B cell (primary cell): ENCODE measurements at regions not wholly inside any gene's neighbourhood (a gene's known extent, or its start where the extent isn't known, plus 50 kb on each side); places are given as distances from the start of the nearest gene placed in this dataset.

ENCODE experiments used
- ATAC-seq: fragments of 200-7000 bp; cut with Tn5 transposase; one replicate; pipeline ENCODE4 v1.10.0; 2021; ENCODE audit warnings: low read depth, mild to moderate bottlenecking, moderate number of reproducible peaks, moderate library complexity
- CTCF ChIA-PET: fragments of 350-600 bp; sonication (Branson Sonifier 250); formaldehyde crosslinking; loops from one replicate; lab custom pipeline; 2021; ENCODE audit warnings: antibody characterized with exemption, inconsistent platforms; lab: Charles Lee
- POLR2A ChIA-PET: fragments of 350-600 bp; sonication (Branson Sonifier 250); formaldehyde crosslinking; loops from one replicate; lab custom pipeline; 2021; ENCODE audit warnings: antibody characterized with exemption; lab: Charles Lee
- DNase-seq: peaks from one replicate; pipeline ENCODE4 v3.0.0; 2013
- H2AFZ ChIP-seq: 2 replicates; pipeline ENCODE4 v1.6.1; 2012; ENCODE audit warnings: mild to moderate bottlenecking, low read depth, low read length; ENCODE audit not compliant: insufficient read depth, poor library complexity, severe bottlenecking
- H3K27ac ChIP-seq, 2 donors: 1 replicate in 1 of 2; 2 replicates in 1 of 2; pipeline ENCODE4 v1.5.1; 2012 to 2013; ENCODE audit warnings: low read length in 2 of 2, mild to moderate bottlenecking in 2 of 2, moderate library complexity in 1 of 2
- H3K27me3 ChIP-seq, 4 experiments: fragments of 200-600 bp in 1 of 4; sonication (generic) in 1 of 4; replicated peaks in 1 of 4; 1 replicate in 2 of 4; 2 replicates in 2 of 4; pipeline versions ENCODE4 v1.6.1 to v1.7.0; 2013 to 2016; ENCODE audit warnings: low read length in 3 of 4, mild to moderate bottlenecking in 2 of 4, mixed read lengths in 1 of 4, moderate library complexity in 1 of 4; ENCODE audit not compliant: insufficient read depth in 4 of 4, control insufficient read depth in 3 of 4; ENCODE audit errors: control extremely low read depth in 1 of 4
- H3K36me3 ChIP-seq, 2 experiments: replicated peaks in 1 of 2; 1 replicate in 1 of 2; 2 replicates in 1 of 2; pipeline versions ENCODE4 v1.6.1 to v1.7.1; 2013; ENCODE audit warnings: low read length in 1 of 2; ENCODE audit not compliant: insufficient read depth in 2 of 2, control insufficient read depth in 1 of 2; ENCODE audit errors: control extremely low read depth in 1 of 2, extremely low read depth in 1 of 2
- H3K4me1 ChIP-seq, 2 donors: fragments of 200-600 bp in 1 of 2; sonication (generic) in 1 of 2; 1 replicate in 1 of 2; 2 replicates in 1 of 2; pipeline versions ENCODE4 v1.5.1 to v1.6.1; 2013 to 2017; ENCODE audit warnings: low read length in 2 of 2; ENCODE audit not compliant: control insufficient read depth in 2 of 2, insufficient read depth in 2 of 2
- H3K4me2 ChIP-seq: replicated peaks from 2 replicates; pipeline ENCODE3; 2012; ENCODE audit warnings: mild to moderate bottlenecking, low read depth, low read length; ENCODE audit not compliant: poor library complexity, severe bottlenecking
- H3K4me3 ChIP-seq, 5 experiments: fragments of 200-600 bp in 1 of 5; sonication (generic) in 1 of 5; 1 replicate in 3 of 5; 2 replicates in 2 of 5; pipeline versions ENCODE4 v1.5.1 to v1.7.0; 2011 to 2016; ENCODE audit warnings: low read length in 4 of 5, mild to moderate bottlenecking in 4 of 5, low read depth in 2 of 5, control low read depth in 1 of 5, moderate library complexity in 1 of 5; ENCODE audit not compliant: insufficient read depth in 1 of 5; ENCODE audit errors: control extremely low read depth in 1 of 5, extremely low read depth in 1 of 5
- H3K79me2 ChIP-seq: fragments of 200-600 bp; sonication (generic); one replicate; pipeline ENCODE4 v1.6.0; 2016; ENCODE audit warnings: low read length; ENCODE audit not compliant: control insufficient read depth, insufficient read depth
- H3K9ac ChIP-seq: fragments of 200-600 bp; sonication (generic); 2 replicates; pipeline ENCODE4 v1.6.1; 2017; ENCODE audit warnings: mild to moderate bottlenecking, low read length, moderate library complexity
- H3K9me3 ChIP-seq, 3 donors: one replicate each; pipeline versions ENCODE4 v1.6.1 to v1.7.1; 2013; ENCODE audit warnings: low read length in 2 of 3; ENCODE audit not compliant: control insufficient read depth in 2 of 3, insufficient read depth in 1 of 3; ENCODE audit errors: control extremely low read depth in 1 of 3
- H4K20me1 ChIP-seq: 2 replicates; pipeline ENCODE4 v1.6.0; 2012; ENCODE audit warnings: mild to moderate bottlenecking, low read length; ENCODE audit not compliant: insufficient read depth, control insufficient read depth, poor library complexity, severe bottlenecking
- H3K27ac Mint-ChIP-seq: one replicate; pipeline ENCODE4 v1.8.0; 2021; ENCODE audit warnings: mixed read lengths
- H3K27me3 Mint-ChIP-seq: one replicate; pipeline ENCODE4 v1.8.0; 2021; ENCODE audit warnings: mixed read lengths
- H3K4me1 Mint-ChIP-seq: one replicate; pipeline ENCODE4 v1.8.0; 2021; ENCODE audit warnings: mixed read lengths
- H3K4me3 Mint-ChIP-seq: one replicate; pipeline ENCODE4 v1.8.0; 2021; ENCODE audit warnings: mixed read lengths
- H3K9me3 Mint-ChIP-seq: one replicate; pipeline ENCODE4 v1.8.0; 2022; ENCODE audit warnings: mixed read lengths; ENCODE audit not compliant: insufficient read depth
- CTCF ChIP-seq: fragments of 200-600 bp; IDR thresholded peaks from one replicate; pipeline ENCODE4 v1.8.0; 2022; ENCODE audit warnings: antibody characterized with exemption, mild to moderate bottlenecking
- EZH2 ChIP-seq: IDR thresholded peaks from 2 replicates; pipeline ENCODE4 v1.6.1; 2012; ENCODE audit warnings: borderline replicate concordance, low read depth, mild to moderate bottlenecking, moderate library complexity, low read length; ENCODE audit not compliant: insufficient read depth, poor library complexity, severe bottlenecking
- WGBS: methylation state at CpG from one replicate; pipeline ENCODE4 v1.1.5; 2013; ENCODE audit warnings: missing lambda C conversion rate; ENCODE audit not compliant: insufficient coverage; 5-methylcytosine and 5-hydroxymethylcytosine counted together
- intact Hi-C: fragments of 100-400 bp; cut with micrococcal nuclease; formaldehyde crosslinking; loops from one replicate; pipeline ENCODE4 v1.10.0; 2022

DNA sequence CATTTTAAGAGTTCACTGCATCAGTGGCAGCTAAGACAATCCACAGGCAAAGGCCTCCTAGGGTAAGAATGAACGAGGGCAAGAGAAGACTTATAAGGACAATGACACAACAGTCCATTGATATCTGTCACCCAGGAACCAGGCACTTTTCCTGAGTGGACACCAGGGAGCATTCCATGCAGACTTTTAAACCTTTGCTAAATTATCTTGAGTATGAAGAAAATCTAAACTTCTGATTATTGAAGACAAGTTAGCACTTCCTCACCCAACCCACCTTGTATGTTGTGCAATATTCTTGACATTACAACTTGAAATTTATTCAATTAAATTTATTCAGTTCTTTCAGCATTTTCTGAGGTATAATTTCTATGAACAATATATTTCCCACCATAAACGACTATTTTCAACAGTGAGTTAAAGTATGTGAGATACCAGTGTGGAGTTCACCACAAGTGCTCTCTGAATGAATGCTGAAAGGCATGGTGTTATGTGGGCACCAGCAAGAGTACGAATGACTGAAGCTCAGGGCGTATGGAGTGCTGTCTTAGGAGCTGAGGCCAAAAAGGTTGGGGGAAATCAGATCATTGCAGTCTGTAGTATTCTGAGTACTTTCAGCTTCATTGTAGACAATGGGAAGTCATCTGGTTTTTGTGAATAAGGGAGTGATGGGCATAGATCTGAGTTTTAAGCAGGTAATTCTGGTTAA, 124.3 kb upstream of the LMNTD1 start:
- Histone ChIP-seq H3K36me3 (no peaks in the 10 kb centered on the region), H3K4me1 (no peaks in the 10 kb centered on the region), H3K4me3 (no peak overlapping the region), H2AFZ (no peak overlapping the region), H3K79me2 (no peaks in the 10 kb centered on the region), H3K9ac (no peak overlapping the region), H3K27ac (no peak overlapping the region), H3K4me2 (no peak overlapping the region), H3K9me3 (no peaks in the 10 kb centered on the region), H3K27me3 (no peaks in the 10 kb centered on the region), H4K20me1 (no peaks in the 10 kb centered on the region)
- WGBS: 91% methylated on average over 2 of the region's 4 CpGs
- DNase-seq (no peak), ATAC-seq (no peak)
- CTCF ChIA-PET: no interaction called here
- no peaks in the 10 kb centered on the region for H3K9me3 Mint-ChIP-seq
- POLR2A ChIA-PET: no interaction called here
- H3K27ac Mint-ChIP-seq: no peak overlapping the region
- H3K4me1 Mint-ChIP-seq: no peaks in the 10 kb centered on the region
- intact Hi-C loops: no loop called here
- H3K27me3 Mint-ChIP-seq: peaks cover 7% of the 10 kb centered on the region
- TF ChIP-seq CTCF (no peak), EZH2 (no peak)
- no peak overlapping the region for H3K4me3 Mint-ChIP-seq

DNA sequence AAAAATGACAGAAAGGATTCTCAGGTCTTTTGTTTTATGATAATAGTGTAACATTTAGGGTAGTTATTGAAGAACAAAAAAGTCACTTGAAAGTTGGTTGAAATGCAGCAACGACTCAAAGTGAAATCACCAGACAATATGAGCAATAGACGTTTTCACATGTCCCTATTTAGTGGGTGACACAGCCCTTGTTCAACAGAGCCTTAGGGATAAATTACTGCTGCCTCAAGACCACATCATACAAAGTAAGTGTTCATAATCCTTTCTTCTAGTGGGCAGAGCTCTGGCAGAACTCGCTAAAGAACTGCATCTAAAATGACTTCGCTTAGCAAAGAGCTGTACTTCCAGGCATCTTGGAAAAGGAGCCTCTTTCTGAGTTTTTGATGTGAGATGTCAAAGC, 128.5 kb upstream of the LMNTD1 start:
- DNase-seq (no peak), ATAC-seq (no peak)
- Mint-ChIP-seq H3K4me1 (no peaks in the 10 kb centered on the region), H3K27me3 (peaks cover 12% of the 10 kb centered on the region), H3K9me3 (no peaks in the 10 kb centered on the region), H3K27ac (no peak overlapping the region), H3K4me3 (no peak overlapping the region)
- Histone ChIP-seq H4K20me1 (no peaks in the 10 kb centered on the region), H3K9me3 (peaks cover 0 to 5% (median 0%) of the 10 kb centered on the region in 3 donors), H3K27ac (no peak overlapping the region), H3K27me3 (no peaks in the 10 kb centered on the region), H2AFZ (no peak overlapping the region), H3K4me2 (no peak overlapping the region), H3K4me1 (no peaks in the 10 kb centered on the region), H3K4me3 (no peak overlapping the region), H3K36me3 (no peaks in the 10 kb centered on the region), H3K9ac (no peak overlapping the region), H3K79me2 (no peaks in the 10 kb centered on the region)
- 87% methylated on average over 4 of the region's 4 CpGs for WGBS
- no peak for TF ChIP-seq CTCF
- TF ChIP-seq EZH2: no peak
- POLR2A ChIA-PET: no interaction called here
- CTCF ChIA-PET: no interaction called here
- intact Hi-C loops: no loop called here
